Prostate gland (tissue), 2 donors: ENCODE measurements at regions not wholly inside any gene's neighbourhood (a gene's known extent, or its start where the extent isn't known, plus 50 kb on each side); places are given as distances from the start of the nearest gene placed in this dataset.
"Not testable (repeated sequence)": the region's sequence is repeated elsewhere in the genome, so short reads cannot be mapped to it uniquely, and the experiment has no call there.

Experiments
- DNase-seq: peaks from one replicate; pipeline ENCODE4 v3.0.0-alpha.2; 2019; ENCODE audit warnings: low spot score
- H3K27ac ChIP-seq, 2 donors: fragments of 200-600 bp; sonication (generic); 2 replicates each; pipeline ENCODE4 v1.5.1; 2017 to 2019
- H3K27me3 ChIP-seq: fragments of 200-600 bp; sonication (generic); replicated peaks from 2 replicates; pipeline ENCODE4 v1.5.1; 2019; ENCODE audit not compliant: insufficient read depth
- H3K36me3 ChIP-seq, 2 donors: fragments of 200-600 bp; sonication (generic); 1 replicate in 1 of 2; 2 replicates in 1 of 2; pipeline versions ENCODE4 v1.5.1 to v1.8.1; 2017 to 2019
- H3K4me1 ChIP-seq: fragments of 200-600 bp; sonication (generic); replicated peaks from 2 replicates; pipeline ENCODE4 v1.5.1; 2019
- H3K4me3 ChIP-seq, 2 donors: fragments of 200-600 bp; sonication (generic); 2 replicates each; pipeline ENCODE4 v1.5.1; 2017 to 2019
- H3K9me3 ChIP-seq: fragments of 200-600 bp; sonication (generic); 2 replicates; pipeline ENCODE4 v1.5.1; 2017
- CTCF ChIP-seq, 4 experiments: fragments of 200-600 bp in 2 of 4; fragments of 450-650 bp in 2 of 4; sonication (generic) in 2 of 4; IDR thresholded peaks; 1 replicate in 3 of 4; 2 replicates in 1 of 4; pipeline ENCODE4 v1.5.1; 2016 to 2019; ENCODE audit warnings: antibody characterized with exemption in 4 of 4, mild to moderate bottlenecking in 2 of 4, moderate library complexity in 2 of 4
- POLR2A ChIP-seq: fragments of 450-650 bp; IDR thresholded peaks from one replicate; pipeline ENCODE4 v1.6.1; 2016; ENCODE audit warnings: antibody characterized with exemption, mild to moderate bottlenecking
- POLR2AphosphoS5 ChIP-seq: sonication (generic); formaldehyde crosslinking; IDR thresholded peaks from one replicate; pipeline ENCODE4 v1.6.1; 2017; ENCODE audit warnings: antibody characterized with exemption
- WGBS: methylation state at CpG from one replicate; pipeline ENCODE4 v1.1.5; 2018; 5-methylcytosine and 5-hydroxymethylcytosine counted together
- intact Hi-C: fragments of 100-400 bp; cut with DNase I; formaldehyde crosslinking; loops from one replicate; pipeline ENCODE4 v1.14.2; 2022

GRCh38 chr1:212512816-212513559 lies 80.3 kb downstream of the NENF start:
- no peaks in the 10 kb centered on the region for H3K36me3 ChIP-seq
- H3K4me1 ChIP-seq = no peaks in the 10 kb centered on the region
- WGBS = 68% methylated on average over 5 of the region's 5 CpGs
- no peak for TF ChIP-seq POLR2A
- TF ChIP-seq CTCF (IDR thresholded peaks at IDR 0.05) = no peak
- no peak for TF ChIP-seq POLR2AphosphoS5
- no peaks in the 10 kb centered on the region for H3K27me3 ChIP-seq
- H3K4me3 ChIP-seq = no peak overlapping the region
- no peaks in the 10 kb centered on the region for H3K9me3 ChIP-seq
- H3K27ac ChIP-seq = no peak overlapping the region
- no peak for DNase-seq
- intact Hi-C loops = no loop called here

- H3K27ac ChIP-seq = no peak overlapping the region
- intact Hi-C loops = no loop called here
- WGBS = 81% methylated on average over 11 of the region's 11 CpGs
- no peaks in the 10 kb centered on the region for H3K4me1 ChIP-seq
- no peaks in the 10 kb centered on the region for H3K27me3 ChIP-seq
- H3K36me3 ChIP-seq = no peaks in the 10 kb centered on the region
- DNase-seq = no peak
- H3K9me3 ChIP-seq = no peaks in the 10 kb centered on the region
- TF ChIP-seq POLR2AphosphoS5 = no peak
- no peak overlapping the region for H3K4me3 ChIP-seq
Measured at GRCh38 chr1:212513586-212513985, 80.9 kb downstream of the NENF start.

- TF ChIP-seq POLR2A = no peak
- no peak for TF ChIP-seq POLR2AphosphoS5
- TF ChIP-seq CTCF (IDR thresholded peaks at IDR 0.05) = no peak
- no peak for DNase-seq
- no peak overlapping the region for H3K27ac ChIP-seq
- intact Hi-C loops = no loop called here
- 30% methylated on average over 25 of the region's 25 CpGs for WGBS
- no peaks in the 10 kb centered on the region for H3K9me3 ChIP-seq
- no peaks in the 10 kb centered on the region for H3K27me3 ChIP-seq
- H3K4me1 ChIP-seq = no peaks in the 10 kb centered on the region
- H3K36me3 ChIP-seq = no peaks in the 10 kb centered on the region
- peak overlapping the region in 1 of 2 donors; percentile 19 for H3K4me3 ChIP-seq
Measured at GRCh38 chr1:212514056-212514614, 81.4 kb downstream of the NENF start.

DNA sequence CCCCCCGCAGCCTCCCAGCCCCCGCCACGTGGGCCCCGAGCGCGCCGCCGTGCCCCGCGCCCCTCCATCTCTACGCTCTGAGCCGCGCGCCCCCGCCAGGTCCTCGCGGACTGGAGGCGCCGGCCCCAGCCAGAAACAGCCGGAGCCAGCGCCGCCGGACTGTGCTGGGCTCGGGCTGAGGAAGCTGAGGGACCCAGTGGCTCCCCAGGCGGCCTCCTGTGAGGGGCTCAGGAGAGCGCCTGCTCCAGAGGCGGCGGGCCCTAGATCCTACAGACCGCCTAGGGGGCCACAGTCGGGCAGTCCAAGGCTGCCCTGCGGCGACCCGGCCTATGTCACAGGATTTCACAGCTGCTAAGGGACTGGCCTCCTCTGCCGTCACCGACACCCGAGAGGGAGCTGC lies 82.1 kb downstream of the NENF start:
- H3K9me3 ChIP-seq = no peaks in the 10 kb centered on the region
- TF ChIP-seq POLR2A = no peak
- no peak for TF ChIP-seq POLR2AphosphoS5
- TF ChIP-seq CTCF (IDR thresholded peaks at IDR 0.05) = no peak
- WGBS = 16% methylated on average over 36 of the region's 36 CpGs
- H3K27me3 ChIP-seq = no peaks in the 10 kb centered on the region
- no peaks in the 10 kb centered on the region for H3K36me3 ChIP-seq
- no peak overlapping the region for H3K27ac ChIP-seq
- no peak for DNase-seq
- no peaks in the 10 kb centered on the region for H3K4me1 ChIP-seq
- intact Hi-C loops = loop anchor here (5.0 kb wide), 1 partner anchor 32 kb away; no protein-coding TSS in a partner anchor
- H3K4me3 ChIP-seq = peak overlapping the region in 1 of 2 donors; percentile 19

- intact Hi-C loops = loop anchor here (5.0 kb wide), 1 partner anchor 33 kb away; no protein-coding TSS in a partner anchor
- Histone ChIP-seq H3K4me3 (no peak overlapping the region), H3K36me3 (no peaks in the 10 kb centered on the region), H3K27me3 (no peaks in the 10 kb centered on the region), H3K27ac (no peak overlapping the region), H3K9me3 (no peaks in the 10 kb centered on the region), H3K4me1 (no peaks in the 10 kb centered on the region)
- no peak for DNase-seq
- no peak for TF ChIP-seq CTCF (IDR thresholded peaks at IDR 0.05)
- 79% methylated on average over 12 of the region's 12 CpGs for WGBS
Measured at GRCh38 chr1:212515329-212515760, 82.6 kb downstream of the NENF start.

DNA sequence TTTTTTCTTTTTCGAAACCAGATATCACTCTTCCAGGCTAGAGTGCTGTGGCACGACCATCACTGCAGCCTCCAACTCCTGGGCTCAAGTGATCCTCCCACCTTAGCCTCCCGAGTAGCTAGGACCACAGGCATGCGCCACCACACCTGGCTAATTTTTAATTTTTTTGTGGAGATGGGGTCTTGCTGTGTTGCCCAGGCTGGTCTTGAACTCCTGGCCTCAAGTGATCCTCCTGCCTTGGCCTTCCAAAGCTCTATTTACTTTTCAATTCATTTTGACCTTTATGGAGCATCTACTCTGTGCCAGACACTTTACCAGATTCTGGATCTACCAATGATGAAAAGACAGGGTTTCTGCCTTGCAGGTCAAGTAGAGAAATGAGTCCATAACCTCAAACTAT lies 83.3 kb downstream of the NENF start:
- not testable (repeated sequence) for H3K27ac ChIP-seq, H3K9me3 ChIP-seq, H3K36me3 ChIP-seq, H3K4me3 ChIP-seq, DNase-seq, H3K4me1 ChIP-seq, H3K27me3 ChIP-seq
- intact Hi-C loops = loop anchor here (5.0 kb wide), 1 partner anchor 34 kb away; no protein-coding TSS in a partner anchor
- WGBS = 96% methylated on average over 4 of the region's 4 CpGs
